Stomach (tissue), 8 donors: ENCODE measurements at regions not wholly inside any gene's neighbourhood (a gene's known extent, or its start where the extent isn't known, plus 50 kb on each side); places are given as distances from the start of the nearest gene placed in this dataset.

Experiments used
- DNase-seq, 2 donors: peaks; one replicate each; pipeline versions ENCODE4 v3.0.0 to v3.0.0-alpha.2; 2013 to 2019
- H3K27ac ChIP-seq, 5 donors: fragments of 200-600 bp in 4 of 5; sonication (generic) in 4 of 5; one replicate each; pipeline ENCODE4 v1.5.1; 2013 to 2019; ENCODE audit warnings: mild to moderate bottlenecking in 1 of 5, moderate library complexity in 1 of 5
- H3K27me3 ChIP-seq, 3 donors: fragments of 200-600 bp; sonication (generic); one replicate each; pipeline ENCODE4 v1.5.1; 2017 to 2019; ENCODE audit warnings: mixed run types in 1 of 3
- H3K36me3 ChIP-seq, 4 donors: fragments of 200-600 bp; sonication (generic); 1 replicate in 3 of 4; 2 replicates in 1 of 4; pipeline ENCODE4 v1.5.1; 2016 to 2019
- H3K4me1 ChIP-seq, 4 donors: fragments of 200-600 bp; sonication (generic); one replicate each; pipeline ENCODE4 v1.5.1; 2016 to 2019
- H3K4me3 ChIP-seq, 4 donors: fragments of 200-600 bp; sonication (generic) in 3 of 4; one replicate each; pipeline ENCODE4 v1.5.1; 2016 to 2019; ENCODE audit warnings: mild to moderate bottlenecking in 1 of 4
- H3K9me3 ChIP-seq, 4 donors: fragments of 200-600 bp; sonication (generic); one replicate each; pipeline ENCODE4 v1.5.1; 2016 to 2019
- CTCF ChIP-seq, 7 experiments: fragments of 450-650 bp in 4 of 7; fragments of 200-600 bp in 3 of 7; sonication (generic) in 3 of 7; IDR thresholded peaks; one replicate each; pipeline ENCODE4 v1.5.1; 2016 to 2019; ENCODE audit warnings: antibody characterized with exemption in 7 of 7, control low read depth in 2 of 7, mild to moderate bottlenecking in 1 of 7
- EP300 ChIP-seq: sonication (generic); formaldehyde crosslinking; IDR thresholded peaks from one replicate; pipeline ENCODE4 v1.6.1; 2017; ENCODE audit warnings: antibody characterized with exemption
- POLR2A ChIP-seq, 4 donors: fragments of 450-650 bp; IDR thresholded peaks; one replicate each; pipeline ENCODE4 v1.6.1; 2016; ENCODE audit warnings: antibody characterized with exemption in 4 of 4, control low read depth in 2 of 4, mild to moderate bottlenecking in 1 of 4, moderate library complexity in 1 of 4
- POLR2AphosphoS5 ChIP-seq, 3 donors: sonication (generic); formaldehyde crosslinking; IDR thresholded peaks; one replicate each; pipeline ENCODE4 v1.6.1; 2016; ENCODE audit warnings: antibody characterized with exemption in 3 of 3
- WGBS, 5 donors: extraction: QIAGEN DNeasy Blood & Tissue Kit in 3 of 5; methylation state at CpG; one replicate each; pipeline versions ENCODE4 v1.1.5 to v1.1.7; 2013 to 2018; 5-methylcytosine and 5-hydroxymethylcytosine counted together
- intact Hi-C: fragments of 100-400 bp; cut with DNase I; formaldehyde crosslinking; loops from one replicate; pipeline ENCODE4 v1.15.1; 2023; ENCODE audit warnings: low total_unique reads
- donor health status: healthy with polysubstance abuse.
- donor health status: Bipolar disorder and iron deficiency.
- donor health status: healthy.

- Histone ChIP-seq H3K4me3 (no peak overlapping the region), H3K27me3 (no peaks in the 10 kb centered on the region), H3K9me3 (no peaks in the 10 kb centered on the region), H3K4me1 (no peaks in the 10 kb centered on the region), H3K36me3 (no peaks in the 10 kb centered on the region), H3K27ac (no peak overlapping the region)
- no peak for DNase-seq
- intact Hi-C loops: no loop called here
- WGBS, 5 donors: 48 to 61% (median 53%) methylated on average over 5 of the region's 5 CpGs
- TF ChIP-seq EP300 (no peak), CTCF (IDR thresholded peaks at IDR 0.05) (no peak), POLR2A (IDR thresholded peaks at IDR 0.05) (no peak), POLR2AphosphoS5 (IDR thresholded peaks at IDR 0.05) (no peak)
Measured at GRCh38 chr5:166860426-166860825, 1431.0 kb upstream of the WWC1 start.

- no peak for DNase-seq
- 75 to 89% (median 88%) methylated on average over 5 of the region's 5 CpGs for WGBS, 5 donors
- no peak for TF ChIP-seq CTCF (IDR thresholded peaks at IDR 0.05)
- TF ChIP-seq POLR2AphosphoS5 (IDR thresholded peaks at IDR 0.05): no peak
- TF ChIP-seq EP300: no peak
- no peak for TF ChIP-seq POLR2A (IDR thresholded peaks at IDR 0.05)
Measured at GRCh38 chr5:166862581-166862980, 1428.9 kb upstream of the WWC1 start.

GRCh38 chr5:166865206-166865605 is 1426.2 kb upstream of the WWC1 start:
- H3K4me3 ChIP-seq: no peak overlapping the region
- H3K4me1 ChIP-seq: no peaks in the 10 kb centered on the region
- no peaks in the 10 kb centered on the region for H3K27me3 ChIP-seq
- no peak for DNase-seq
- no peak overlapping the region for H3K27ac ChIP-seq
- TF ChIP-seq POLR2A (IDR thresholded peaks at IDR 0.05): no peak
- no peak for TF ChIP-seq EP300
- TF ChIP-seq POLR2AphosphoS5 (IDR thresholded peaks at IDR 0.05): no peak
- TF ChIP-seq CTCF (IDR thresholded peaks at IDR 0.05): no peak
- WGBS, 5 donors: 70 to 87% (median 84%) methylated on average over 6 of the region's 6 CpGs
- intact Hi-C loops: no loop called here
- H3K9me3 ChIP-seq: no peaks in the 10 kb centered on the region
- H3K36me3 ChIP-seq: no peaks in the 10 kb centered on the region

More at GRCh38 chr5:166862581-166862980, 1428.9 kb upstream of the WWC1 start:
- Histone ChIP-seq H3K27me3 (no peaks in the 10 kb centered on the region), H3K27ac (no peak overlapping the region), H3K4me3 (no peak overlapping the region), H3K4me1 (no peaks in the 10 kb centered on the region), H3K9me3 (no peaks in the 10 kb centered on the region), H3K36me3 (no peaks in the 10 kb centered on the region)
- intact Hi-C loops: no loop called here

GRCh38 chr5:166880456-166880855 is 1411.0 kb upstream of the WWC1 start:
- Histone ChIP-seq H3K4me3 (no peak overlapping the region), H3K27ac (no peak overlapping the region), H3K36me3 (no peaks in the 10 kb centered on the region), H3K9me3 (no peaks in the 10 kb centered on the region), H3K4me1 (no peaks in the 10 kb centered on the region), H3K27me3 (no peaks in the 10 kb centered on the region)
- 78 to 84% (median 81%) methylated on average over 9 of the region's 9 CpGs for WGBS, 5 donors
- no peak for TF ChIP-seq EP300
- TF ChIP-seq CTCF (IDR thresholded peaks at IDR 0.05): no peak
- TF ChIP-seq POLR2A (IDR thresholded peaks at IDR 0.05): no peak
- TF ChIP-seq POLR2AphosphoS5 (IDR thresholded peaks at IDR 0.05): no peak
- intact Hi-C loops: no loop called here
- DNase-seq: no peak
